GM23338 (cell line): ENCODE measurements at regions not wholly inside any gene's neighbourhood (a gene's known extent, or its start where the extent isn't known, plus 50 kb on each side); places are given as distances from the start of the nearest gene placed in this dataset.

Experiments
- ATAC-seq: fragments of 200-7000 bp; cut with Tn5 transposase; 3 replicates; pipeline ENCODE4 v1.9.1; 2020
- DNase-seq: peaks from one replicate; pipeline ENCODE4 v3.0.0-alpha.2; 2015; ENCODE audit warnings: low spot score
- H2AFZ ChIP-seq: fragments of 200-600 bp; sonication (generic); 2 replicates; pipeline ENCODE4 v1.8.0; 2016; ENCODE audit warnings: antibody characterized with exemption, mild to moderate bottlenecking, moderate library complexity
- H3F3A ChIP-seq: fragments of 200-600 bp; sonication (generic); replicated peaks from 2 replicates; pipeline ENCODE4 v1.8.0; 2017; ENCODE audit warnings: antibody characterized with exemption, mixed run types, low read depth
- H3K27ac ChIP-seq: fragments of 200-600 bp; sonication (generic); 2 replicates; pipeline ENCODE4 v1.6.1; 2016; ENCODE audit warnings: low read depth
- H3K27me3 ChIP-seq: fragments of 200-600 bp; sonication (generic); 2 replicates; pipeline ENCODE4 v1.8.0; 2016; ENCODE audit warnings: mild to moderate bottlenecking, mixed run types, moderate library complexity; ENCODE audit not compliant: insufficient read depth
- H3K36me3 ChIP-seq: fragments of 200-600 bp; sonication (generic); 2 replicates; pipeline ENCODE4 v1.8.0; 2016; ENCODE audit warnings: mild to moderate bottlenecking; ENCODE audit not compliant: insufficient read depth
- H3K4me1 ChIP-seq: fragments of 200-600 bp; sonication (generic); 2 replicates; pipeline ENCODE4 v1.8.0; 2016; ENCODE audit warnings: mild to moderate bottlenecking, moderate library complexity; ENCODE audit not compliant: insufficient read depth
- H3K4me2 ChIP-seq: fragments of 200-600 bp; sonication (generic); 2 replicates; pipeline ENCODE4 v1.7.1; 2017; ENCODE audit warnings: mixed run types
- H3K4me3 ChIP-seq: fragments of 200-600 bp; sonication (generic); 2 replicates; pipeline ENCODE4 v1.6.1; 2016; ENCODE audit warnings: mixed run types
- H3K79me2 ChIP-seq: fragments of 200-600 bp; sonication (generic); replicated peaks from 2 replicates; pipeline ENCODE4 v1.8.0; 2017; ENCODE audit warnings: mild to moderate bottlenecking; ENCODE audit not compliant: insufficient read depth
- H3K9me2 ChIP-seq: fragments of 200-600 bp; sonication (generic); 2 replicates; pipeline ENCODE4 v1.8.0; 2017; ENCODE audit not compliant: insufficient read depth
- H4K20me1 ChIP-seq: fragments of 200-600 bp; sonication (generic); replicated peaks from 2 replicates; pipeline ENCODE4 v1.8.0; 2017; ENCODE audit warnings: mild to moderate bottlenecking; ENCODE audit not compliant: insufficient read depth
- H3K27ac Mint-ChIP-seq: 2 replicates; pipeline ENCODE4 v1.8.0; 2020; ENCODE audit warnings: inconsistent platforms, mild to moderate bottlenecking, moderate library complexity, mixed read lengths
- H3K27me3 Mint-ChIP-seq: 3 replicates; pipeline ENCODE4 v1.8.0; 2022; ENCODE audit warnings: low read depth, mild to moderate bottlenecking, moderate library complexity, mixed read lengths, inconsistent platforms; ENCODE audit not compliant: insufficient read depth, poor library complexity
- H3K36me3 Mint-ChIP-seq: 3 replicates; pipeline ENCODE4 v1.8.0; 2021; ENCODE audit warnings: low read depth, mild to moderate bottlenecking, inconsistent platforms, moderate library complexity, mixed read lengths
- H3K4me1 Mint-ChIP-seq: 3 replicates; pipeline ENCODE4 v1.8.0; 2020; ENCODE audit warnings: mild to moderate bottlenecking, inconsistent platforms, mixed read lengths
- H3K4me3 Mint-ChIP-seq: 3 replicates; pipeline ENCODE4 v1.8.0; 2021; ENCODE audit warnings: moderate library complexity, mild to moderate bottlenecking, inconsistent platforms, mixed read lengths
- H3K9me3 Mint-ChIP-seq: 3 replicates; pipeline ENCODE4 v1.8.0; 2020; ENCODE audit warnings: moderate library complexity, mild to moderate bottlenecking, inconsistent platforms, mixed read lengths
- EZH2 ChIP-seq: fragments of 200-600 bp; sonication (generic); IDR thresholded peaks from one replicate; pipeline ENCODE4 v1.8.0; 2017; ENCODE audit warnings: antibody characterized with exemption, mild to moderate bottlenecking, low read depth; ENCODE audit not compliant: unreplicated experiment
- JUNB ChIP-seq: IDR thresholded peaks from one replicate; pipeline ENCODE4 v1.6.1; 2016; ENCODE audit warnings: antibody characterized with exemption; ENCODE audit not compliant: unreplicated experiment
- NANOG ChIP-seq: IDR thresholded peaks from 2 replicates; pipeline ENCODE4 v1.6.1; 2016; ENCODE audit warnings: antibody characterized with exemption, borderline replicate concordance
- POLR2AphosphoS5 ChIP-seq: IDR thresholded peaks from 2 replicates; pipeline ENCODE4 v1.6.1; 2016; ENCODE audit warnings: antibody characterized with exemption, low read depth
- STAT1 ChIP-seq: IDR thresholded peaks from one replicate; pipeline ENCODE4 v1.6.1; 2016; ENCODE audit warnings: antibody characterized with exemption; ENCODE audit not compliant: unreplicated experiment
- ZNF114 ChIP-seq: fragments of 250-450 bp; sonication (Bioruptor Pico); IDR thresholded peaks from 2 replicates; pipeline ENCODE4 v1.5.0; 2020; ENCODE audit warnings: mild to moderate bottlenecking, moderate library complexity
- ZNF331 ChIP-seq: fragments of 250-450 bp; sonication (Bioruptor Pico); IDR thresholded peaks from 2 replicates; pipeline ENCODE4 v1.5.0; 2020; ENCODE audit warnings: low read depth, mild to moderate bottlenecking, moderate library complexity
- TF ChIP-seq, protein P1 (sequence below), 2 experiments: fragments of 200-600 bp in 1 of 2; sonication (generic) in 1 of 2; conservative IDR thresholded peaks; 2 replicates each; pipeline versions ENCODE4 v1.5.1 to v1.6.1; 2016 to 2017; ENCODE audit warnings: antibody characterized with exemption in 2 of 2, low read depth in 2 of 2, mild to moderate bottlenecking in 2 of 2, moderate library complexity in 1 of 2
- TF ChIP-seq, protein P2 (sequence below): IDR thresholded peaks from 2 replicates; pipeline ENCODE4 v1.6.1; 2016; ENCODE audit warnings: antibody characterized with exemption
- TF ChIP-seq, protein P3 (sequence below): IDR thresholded peaks from one replicate; pipeline ENCODE4 v1.6.1; 2018; ENCODE audit warnings: antibody characterized with exemption; ENCODE audit not compliant: unreplicated experiment

DNA sequence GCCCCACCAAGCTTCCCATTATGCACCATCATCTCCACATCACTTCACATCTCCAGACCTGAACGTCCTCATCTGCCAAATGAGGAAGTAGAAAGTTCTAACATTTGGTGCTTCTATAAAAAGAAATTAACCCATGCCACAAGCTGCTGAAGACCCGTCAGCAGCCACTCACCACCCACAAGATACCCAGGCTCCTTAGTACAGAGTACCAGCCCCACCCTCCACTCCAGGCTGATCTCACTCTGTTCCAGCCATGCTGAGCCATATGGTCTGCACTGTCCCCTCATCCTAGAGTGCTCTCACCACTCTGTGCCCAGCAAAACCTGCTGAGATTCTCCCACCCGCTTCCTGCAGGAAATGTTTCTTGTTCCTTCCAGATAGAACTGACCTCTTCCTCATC, 240.8 kb upstream of the PPARGC1A start:
- Histone ChIP-seq H3K4me3 (no peak overlapping the region), H3K9me2 (no peaks in the 10 kb centered on the region), H3K4me2 (no peak overlapping the region), H3K27me3 (no peaks in the 10 kb centered on the region), H4K20me1 (no peaks in the 10 kb centered on the region), H3K79me2 (no peaks in the 10 kb centered on the region), H3F3A (no peaks in the 10 kb centered on the region), H3K27ac (no peak overlapping the region), H2AFZ (no peak overlapping the region), H3K36me3 (no peaks in the 10 kb centered on the region), H3K4me1 (no peaks in the 10 kb centered on the region)
- ATAC-seq, result no peak
- H3K4me1 Mint-ChIP-seq, result no peaks in the 10 kb centered on the region; the same call in 2 of the 3 replicates
- no peak for TF ChIP-seq ZNF331 (CRISPR knock-in tag)
- TF ChIP-seq, protein P1, sequence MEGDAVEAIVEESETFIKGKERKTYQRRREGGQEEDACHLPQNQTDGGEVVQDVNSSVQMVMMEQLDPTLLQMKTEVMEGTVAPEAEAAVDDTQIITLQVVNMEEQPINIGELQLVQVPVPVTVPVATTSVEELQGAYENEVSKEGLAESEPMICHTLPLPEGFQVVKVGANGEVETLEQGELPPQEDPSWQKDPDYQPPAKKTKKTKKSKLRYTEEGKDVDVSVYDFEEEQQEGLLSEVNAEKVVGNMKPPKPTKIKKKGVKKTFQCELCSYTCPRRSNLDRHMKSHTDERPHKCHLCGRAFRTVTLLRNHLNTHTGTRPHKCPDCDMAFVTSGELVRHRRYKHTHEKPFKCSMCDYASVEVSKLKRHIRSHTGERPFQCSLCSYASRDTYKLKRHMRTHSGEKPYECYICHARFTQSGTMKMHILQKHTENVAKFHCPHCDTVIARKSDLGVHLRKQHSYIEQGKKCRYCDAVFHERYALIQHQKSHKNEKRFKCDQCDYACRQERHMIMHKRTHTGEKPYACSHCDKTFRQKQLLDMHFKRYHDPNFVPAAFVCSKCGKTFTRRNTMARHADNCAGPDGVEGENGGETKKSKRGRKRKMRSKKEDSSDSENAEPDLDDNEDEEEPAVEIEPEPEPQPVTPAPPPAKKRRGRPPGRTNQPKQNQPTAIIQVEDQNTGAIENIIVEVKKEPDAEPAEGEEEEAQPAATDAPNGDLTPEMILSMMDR (conservative IDR thresholded peaks at IDR 0.05; ENCODE audit: low read depth in 2 of 2), result no peak
- H3K4me3 Mint-ChIP-seq, result no peak overlapping the region
- no peak overlapping the region for H3K27ac Mint-ChIP-seq
- no peaks in the 10 kb centered on the region for H3K27me3 Mint-ChIP-seq
- no peak for DNase-seq
- no peaks in the 10 kb centered on the region for H3K9me3 Mint-ChIP-seq
- no peaks in the 10 kb centered on the region for H3K36me3 Mint-ChIP-seq

DNA sequence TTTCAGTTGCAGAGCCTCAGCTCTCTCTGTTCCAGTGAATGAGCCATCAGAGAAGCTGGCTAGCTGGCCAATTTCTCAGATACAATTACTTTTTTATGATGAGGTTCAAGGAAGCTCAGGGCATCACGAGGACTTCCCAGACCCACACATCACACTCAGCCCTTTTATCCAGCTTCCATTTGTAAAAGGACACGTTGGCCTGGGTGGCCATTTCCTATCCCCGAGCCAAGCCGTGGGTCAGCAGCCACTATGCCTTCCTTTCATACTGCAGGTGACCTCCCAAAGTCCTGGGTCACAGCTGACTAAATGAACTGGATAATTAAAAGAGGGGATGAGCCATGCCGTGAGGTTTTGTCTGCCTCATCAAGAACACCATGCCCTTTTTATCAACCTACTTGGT, 236.9 kb upstream of the PPARGC1A start:
- H2AFZ ChIP-seq, result no peak overlapping the region
- ATAC-seq, result no peak
- H3K4me1 ChIP-seq, result no peaks in the 10 kb centered on the region
- no peaks in the 10 kb centered on the region for H3K9me2 ChIP-seq
- H3K27ac Mint-ChIP-seq, result no peak overlapping the region
- H3K27me3 ChIP-seq, result no peaks in the 10 kb centered on the region
- H3K4me3 Mint-ChIP-seq, result no peak overlapping the region
- no peaks in the 10 kb centered on the region for H3F3A ChIP-seq
- no peak overlapping the region for H3K4me2 ChIP-seq
- H3K36me3 Mint-ChIP-seq, result no peaks in the 10 kb centered on the region
- no peaks in the 10 kb centered on the region for H3K9me3 Mint-ChIP-seq
- H3K79me2 ChIP-seq, result no peaks in the 10 kb centered on the region
- DNase-seq, result no peak
- peaks cover 1% of the 10 kb centered on the region for H3K27me3 Mint-ChIP-seq
- no peaks in the 10 kb centered on the region for H3K36me3 ChIP-seq
- no peak overlapping the region for H3K27ac ChIP-seq
- H4K20me1 ChIP-seq, result no peaks in the 10 kb centered on the region
- no peak overlapping the region for H3K4me3 ChIP-seq
- H3K4me1 Mint-ChIP-seq, result peaks cover 4% of the 10 kb centered on the region; the same call in 1 of the 3 replicates
- TF ChIP-seq STAT1, result no peak
- no peak for TF ChIP-seq NANOG
- no peak for TF ChIP-seq JUNB
- TF ChIP-seq, protein P2, sequence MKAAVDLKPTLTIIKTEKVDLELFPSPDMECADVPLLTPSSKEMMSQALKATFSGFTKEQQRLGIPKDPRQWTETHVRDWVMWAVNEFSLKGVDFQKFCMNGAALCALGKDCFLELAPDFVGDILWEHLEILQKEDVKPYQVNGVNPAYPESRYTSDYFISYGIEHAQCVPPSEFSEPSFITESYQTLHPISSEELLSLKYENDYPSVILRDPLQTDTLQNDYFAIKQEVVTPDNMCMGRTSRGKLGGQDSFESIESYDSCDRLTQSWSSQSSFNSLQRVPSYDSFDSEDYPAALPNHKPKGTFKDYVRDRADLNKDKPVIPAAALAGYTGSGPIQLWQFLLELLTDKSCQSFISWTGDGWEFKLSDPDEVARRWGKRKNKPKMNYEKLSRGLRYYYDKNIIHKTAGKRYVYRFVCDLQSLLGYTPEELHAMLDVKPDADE, result no peak

DNA sequence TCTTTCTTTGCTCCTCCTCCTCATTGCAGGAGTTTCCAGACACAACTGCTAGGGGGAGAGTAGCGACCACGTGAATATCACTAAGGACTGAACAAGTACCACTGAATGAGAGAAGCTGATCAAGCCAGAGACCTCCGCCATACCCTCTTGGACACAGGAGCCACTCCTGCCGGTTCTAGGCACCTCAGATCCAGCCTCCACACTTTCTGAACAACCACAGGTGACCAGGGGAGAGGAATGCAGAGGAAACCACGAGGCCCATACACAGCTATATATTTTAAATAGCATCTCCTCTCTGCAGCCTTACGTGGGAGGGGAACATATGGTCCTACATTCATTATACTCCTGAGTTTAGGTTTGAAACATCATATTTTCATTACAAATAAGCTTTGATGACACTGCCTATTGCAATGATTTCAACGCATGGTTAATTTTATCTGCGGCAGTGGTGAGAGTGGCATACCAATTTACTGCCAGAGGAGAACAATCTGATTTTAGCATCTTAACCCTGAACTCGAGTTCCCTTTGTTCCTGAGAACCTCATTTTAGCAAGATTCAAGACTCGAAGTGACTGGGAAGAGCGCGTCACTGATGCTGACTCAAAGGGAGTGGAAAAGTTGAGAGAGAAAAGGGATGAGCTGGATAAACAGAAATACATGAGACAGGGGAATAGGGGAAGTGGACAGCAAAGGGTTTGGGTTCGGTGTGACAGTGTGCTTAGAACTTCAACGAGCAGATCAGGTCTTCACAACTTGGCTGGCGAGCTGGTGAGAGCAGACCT, 231.7 kb upstream of the PPARGC1A start:
- no peak overlapping the region for H3K4me3 Mint-ChIP-seq
- no peaks in the 10 kb centered on the region for H3K36me3 ChIP-seq
- H3K4me1 Mint-ChIP-seq, result peaks cover 13% of the 10 kb centered on the region
- no peak overlapping the region for H3K27ac Mint-ChIP-seq
- H4K20me1 ChIP-seq, result no peaks in the 10 kb centered on the region
- no peaks in the 10 kb centered on the region for H3F3A ChIP-seq
- no peaks in the 10 kb centered on the region for H3K36me3 Mint-ChIP-seq
- DNase-seq (no peak), ATAC-seq (no peak; the same call in 2 of the 3 replicates)
- peaks cover 5% of the 10 kb centered on the region; the same call in 1 of the 2 replicates for H3K9me2 ChIP-seq
- H2AFZ ChIP-seq, result no peak overlapping the region
- H3K27ac ChIP-seq, result no peak overlapping the region
- peaks cover 2% of the 10 kb centered on the region for H3K27me3 Mint-ChIP-seq
- no peak overlapping the region for H3K4me2 ChIP-seq
- no peaks in the 10 kb centered on the region for H3K9me3 Mint-ChIP-seq
- H3K4me1 ChIP-seq, result no peaks in the 10 kb centered on the region
- H3K79me2 ChIP-seq, result no peaks in the 10 kb centered on the region
- H3K27me3 ChIP-seq, result no peaks in the 10 kb centered on the region
- H3K4me3 ChIP-seq, result no peak overlapping the region
- TF ChIP-seq ZNF331 (CRISPR knock-in tag) (no peak), EZH2 (no peak), JUNB (no peak), STAT1 (no peak), NANOG (no peak), POLR2AphosphoS5 (no peak), ZNF114 (CRISPR knock-in tag) (no peak)
- TF ChIP-seq, protein P3, sequence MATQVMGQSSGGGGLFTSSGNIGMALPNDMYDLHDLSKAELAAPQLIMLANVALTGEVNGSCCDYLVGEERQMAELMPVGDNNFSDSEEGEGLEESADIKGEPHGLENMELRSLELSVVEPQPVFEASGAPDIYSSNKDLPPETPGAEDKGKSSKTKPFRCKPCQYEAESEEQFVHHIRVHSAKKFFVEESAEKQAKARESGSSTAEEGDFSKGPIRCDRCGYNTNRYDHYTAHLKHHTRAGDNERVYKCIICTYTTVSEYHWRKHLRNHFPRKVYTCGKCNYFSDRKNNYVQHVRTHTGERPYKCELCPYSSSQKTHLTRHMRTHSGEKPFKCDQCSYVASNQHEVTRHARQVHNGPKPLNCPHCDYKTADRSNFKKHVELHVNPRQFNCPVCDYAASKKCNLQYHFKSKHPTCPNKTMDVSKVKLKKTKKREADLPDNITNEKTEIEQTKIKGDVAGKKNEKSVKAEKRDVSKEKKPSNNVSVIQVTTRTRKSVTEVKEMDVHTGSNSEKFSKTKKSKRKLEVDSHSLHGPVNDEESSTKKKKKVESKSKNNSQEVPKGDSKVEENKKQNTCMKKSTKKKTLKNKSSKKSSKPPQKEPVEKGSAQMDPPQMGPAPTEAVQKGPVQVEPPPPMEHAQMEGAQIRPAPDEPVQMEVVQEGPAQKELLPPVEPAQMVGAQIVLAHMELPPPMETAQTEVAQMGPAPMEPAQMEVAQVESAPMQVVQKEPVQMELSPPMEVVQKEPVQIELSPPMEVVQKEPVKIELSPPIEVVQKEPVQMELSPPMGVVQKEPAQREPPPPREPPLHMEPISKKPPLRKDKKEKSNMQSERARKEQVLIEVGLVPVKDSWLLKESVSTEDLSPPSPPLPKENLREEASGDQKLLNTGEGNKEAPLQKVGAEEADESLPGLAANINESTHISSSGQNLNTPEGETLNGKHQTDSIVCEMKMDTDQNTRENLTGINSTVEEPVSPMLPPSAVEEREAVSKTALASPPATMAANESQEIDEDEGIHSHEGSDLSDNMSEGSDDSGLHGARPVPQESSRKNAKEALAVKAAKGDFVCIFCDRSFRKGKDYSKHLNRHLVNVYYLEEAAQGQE, result no peak
- TF ChIP-seq, protein P1 (conservative IDR thresholded peaks at IDR 0.05; ENCODE audit: low read depth in 2 of 2), result no peak
